HG03064 (cell line): ENCODE measurements at regions not wholly inside any gene's neighbourhood (a gene's known extent, or its start where the extent isn't known, plus 50 kb on each side); places are given as distances from the start of the nearest gene placed in this dataset.

Experiments
- ATAC-seq: cut with Tn5 transposase; IDR thresholded peaks from one replicate; pipeline ENCODE4 v1.9.1; 2021; ENCODE audit warnings: low read depth; ENCODE audit not compliant: unreplicated experiment

- no peak for ATAC-seq
These were observed 348.6 kb downstream of the CXXC4 start for GRCh38 chr4:104146048-104146447.

GRCh38 chr4:104138116-104138515 is 356.6 kb downstream of the CXXC4 start:
- ATAC-seq, result no peak

- no peak for ATAC-seq
These were observed 365.5 kb downstream of the CXXC4 start for GRCh38 chr4:104129243-104129642.

GRCh38 chr4:104128850-104129213 is 365.9 kb downstream of the CXXC4 start:
- ATAC-seq, result peak; percentile 69

GRCh38 chr4:104128031-104128849 is 366.5 kb downstream of the CXXC4 start:
- ATAC-seq, result no peak

GRCh38 chr4:104123021-104123420 is 371.7 kb downstream of the CXXC4 start:
- no peak for ATAC-seq

GRCh38 chr4:104117776-104118175 is 376.9 kb downstream of the CXXC4 start:
- ATAC-seq, result no peak

- ATAC-seq, result no peak
These were observed 380.8 kb downstream of the CXXC4 start for GRCh38 chr4:104113850-104114249.

GRCh38 chr4:104099141-104099540 is 379.4 kb upstream of the TACR3 start:
- no peak for ATAC-seq

GRCh38 chr4:104093247-104093646 is 373.5 kb upstream of the TACR3 start:
- no peak for ATAC-seq

GRCh38 chr4:104073229-104073628 is 353.4 kb upstream of the TACR3 start:
- no peak for ATAC-seq

GRCh38 chr4:104066533-104066932 is 346.7 kb upstream of the TACR3 start:
- no peak for ATAC-seq

GRCh38 chr4:104064646-104065577 is 345.1 kb upstream of the TACR3 start:
- ATAC-seq, result no peak

GRCh38 chr4:104063341-104063740 is 343.6 kb upstream of the TACR3 start:
- ATAC-seq, result no peak

- ATAC-seq, result no peak
These were observed 324.6 kb upstream of the TACR3 start for GRCh38 chr4:104044369-104044768.

- ATAC-seq, result no peak
These were observed 313.1 kb upstream of the TACR3 start for GRCh38 chr4:104032896-104033295.

GRCh38 chr4:104025251-104025650 is 305.5 kb upstream of the TACR3 start:
- ATAC-seq, result no peak

GRCh38 chr4:104022831-104023230 is 303.0 kb upstream of the TACR3 start:
- no peak for ATAC-seq

GRCh38 chr4:104022226-104022625 is 302.4 kb upstream of the TACR3 start:
- ATAC-seq, result no peak

- ATAC-seq, result no peak
These were observed 300.9 kb upstream of the TACR3 start for GRCh38 chr4:104020641-104021040.

- ATAC-seq, result no peak
These were observed 297.4 kb upstream of the TACR3 start for GRCh38 chr4:104017213-104017612.

GRCh38 chr4:104015680-104016079 is 295.9 kb upstream of the TACR3 start:
- no peak for ATAC-seq
